Activated T-cell treated with anti-CD3 and anti-CD28 coated beads for 4 hours (primary cell): ENCODE measurements at regions not wholly inside any gene's neighbourhood (a gene's known extent, or its start where the extent isn't known, plus 50 kb on each side); places are given as distances from the start of the nearest gene placed in this dataset.

ENCODE experiments used
- DNase-seq: peaks from one replicate; pipeline ENCODE4 v3.0.0-alpha.2; 2020

GRCh38 chr15:97210277-97210676 is 750.2 kb upstream of the ARRDC4 start:
- no peak for DNase-seq

- no peak for DNase-seq
These were observed 744.9 kb upstream of the ARRDC4 start for GRCh38 chr15:97215629-97216028.

- DNase-seq: no peak
These were observed 736.3 kb upstream of the ARRDC4 start for GRCh38 chr15:97224191-97224641.

- DNase-seq: no peak
These were observed 725.5 kb upstream of the ARRDC4 start for GRCh38 chr15:97234851-97235610.

GRCh38 chr15:97235611-97235985 is 724.9 kb upstream of the ARRDC4 start:
- DNase-seq: no peak

GRCh38 chr15:97236140-97236539 is 724.4 kb upstream of the ARRDC4 start:
- DNase-seq: no peak

- no peak for DNase-seq
These were observed 723.3 kb upstream of the ARRDC4 start for GRCh38 chr15:97237160-97237559.

GRCh38 chr15:97248376-97248775 is 712.1 kb upstream of the ARRDC4 start:
- no peak for DNase-seq

GRCh38 chr15:97259943-97260342 is 700.6 kb upstream of the ARRDC4 start:
- no peak for DNase-seq

GRCh38 chr15:97301166-97301565 is 659.3 kb upstream of the ARRDC4 start:
- DNase-seq: no peak

- no peak for DNase-seq
These were observed 644.1 kb upstream of the ARRDC4 start for GRCh38 chr15:97316362-97316761.

- no peak for DNase-seq
These were observed 643.3 kb upstream of the ARRDC4 start for GRCh38 chr15:97317163-97317562.

- DNase-seq: no peak
These were observed 641.2 kb upstream of the ARRDC4 start for GRCh38 chr15:97319291-97319690.

GRCh38 chr15:97346221-97346620 is 614.3 kb upstream of the ARRDC4 start:
- DNase-seq: no peak

GRCh38 chr15:97350813-97351212 is 609.7 kb upstream of the ARRDC4 start:
- no peak for DNase-seq

- DNase-seq: no peak
These were observed 577.0 kb upstream of the ARRDC4 start for GRCh38 chr15:97383516-97383915.

GRCh38 chr15:97386940-97387339 is 573.6 kb upstream of the ARRDC4 start:
- DNase-seq: no peak

GRCh38 chr15:97401195-97401594 is 559.3 kb upstream of the ARRDC4 start:
- no peak for DNase-seq

GRCh38 chr15:97401970-97402369 is 558.5 kb upstream of the ARRDC4 start:
- no peak for DNase-seq

GRCh38 chr15:97406841-97407240 is 553.7 kb upstream of the ARRDC4 start:
- DNase-seq: no peak

GRCh38 chr15:97410897-97411575 is 549.5 kb upstream of the ARRDC4 start:
- DNase-seq: no peak

- DNase-seq: no peak
These were observed 540.4 kb upstream of the ARRDC4 start for GRCh38 chr15:97420130-97420529.

GRCh38 chr15:97425596-97425995 is 534.9 kb upstream of the ARRDC4 start:
- no peak for DNase-seq

GRCh38 chr15:97443101-97443500 is 517.4 kb upstream of the ARRDC4 start:
- DNase-seq: no peak

GRCh38 chr15:97446138-97446537 is 514.4 kb upstream of the ARRDC4 start:
- DNase-seq: no peak
